ENCODE measurements at regions not wholly inside any gene's neighbourhood (a gene's known extent, or its start where the extent isn't known, plus 50 kb on each side); places are given as distances from the start of the nearest gene placed in this dataset.
"Not testable (repeated sequence)": the region's sequence is repeated elsewhere in the genome, so short reads cannot be mapped to it uniquely, and the experiment has no call there.

DNA sequence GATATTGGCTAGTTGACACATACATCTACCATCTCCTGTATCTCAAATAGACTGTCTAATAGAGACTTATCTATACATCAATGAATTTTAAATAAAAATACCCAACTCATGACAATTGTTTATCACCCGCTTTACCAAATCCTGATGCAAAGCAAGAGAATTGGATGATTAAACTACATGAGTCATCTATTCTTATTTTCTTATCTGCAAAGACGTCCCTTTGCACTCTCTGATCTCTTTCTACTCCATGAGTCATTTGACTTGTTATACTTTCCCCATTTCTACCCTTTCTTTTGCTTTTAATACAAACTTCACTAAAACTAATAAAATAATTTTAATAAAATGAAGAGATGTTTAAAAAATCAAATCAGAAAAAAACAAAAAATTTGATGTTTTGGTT is 261.7 kb upstream of the MAP2 start:
- H3K4me3 ChIP-seq, result no peak overlapping the region
- 73 to 74% methylated on average over 2 of the region's 2 CpGs for whole genome bisulfite sequencing, 2 donors

DNA sequence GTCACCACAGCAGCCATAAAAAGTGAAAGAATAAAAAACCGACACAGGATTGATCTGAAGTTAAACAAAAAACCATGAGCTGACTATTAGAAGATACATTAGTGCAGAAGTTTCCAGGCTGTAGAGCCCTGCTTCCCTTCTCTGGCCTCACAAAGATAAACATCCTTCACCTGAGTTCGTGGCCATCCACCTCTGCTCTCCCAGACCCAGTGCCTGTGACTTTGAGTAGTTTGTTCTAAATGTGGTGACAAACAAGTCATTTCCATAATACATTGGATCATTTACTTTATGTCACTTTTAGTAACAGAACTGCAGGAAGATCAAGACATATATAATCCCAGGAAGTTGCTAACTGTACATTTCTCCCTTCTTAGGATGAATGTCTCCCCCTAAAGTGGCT is 241.9 kb upstream of the MAP2 start:
- H3K9me3 ChIP-seq, result no peaks in the 10 kb centered on the region
- no peak overlapping the region for H3K4me3 ChIP-seq
- no peaks in the 10 kb centered on the region for H3K36me3 ChIP-seq (ENCODE audit: low read depth, missing control alignments)
- intact Hi-C loops (cut with DNase I; ENCODE audit: low total_unique reads), result no loop called here
- no peaks in the 10 kb centered on the region for H3K4me1 ChIP-seq
- TF ChIP-seq, protein P1, sequence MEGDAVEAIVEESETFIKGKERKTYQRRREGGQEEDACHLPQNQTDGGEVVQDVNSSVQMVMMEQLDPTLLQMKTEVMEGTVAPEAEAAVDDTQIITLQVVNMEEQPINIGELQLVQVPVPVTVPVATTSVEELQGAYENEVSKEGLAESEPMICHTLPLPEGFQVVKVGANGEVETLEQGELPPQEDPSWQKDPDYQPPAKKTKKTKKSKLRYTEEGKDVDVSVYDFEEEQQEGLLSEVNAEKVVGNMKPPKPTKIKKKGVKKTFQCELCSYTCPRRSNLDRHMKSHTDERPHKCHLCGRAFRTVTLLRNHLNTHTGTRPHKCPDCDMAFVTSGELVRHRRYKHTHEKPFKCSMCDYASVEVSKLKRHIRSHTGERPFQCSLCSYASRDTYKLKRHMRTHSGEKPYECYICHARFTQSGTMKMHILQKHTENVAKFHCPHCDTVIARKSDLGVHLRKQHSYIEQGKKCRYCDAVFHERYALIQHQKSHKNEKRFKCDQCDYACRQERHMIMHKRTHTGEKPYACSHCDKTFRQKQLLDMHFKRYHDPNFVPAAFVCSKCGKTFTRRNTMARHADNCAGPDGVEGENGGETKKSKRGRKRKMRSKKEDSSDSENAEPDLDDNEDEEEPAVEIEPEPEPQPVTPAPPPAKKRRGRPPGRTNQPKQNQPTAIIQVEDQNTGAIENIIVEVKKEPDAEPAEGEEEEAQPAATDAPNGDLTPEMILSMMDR (IDR thresholded peaks at IDR 0.05), result no peak
- TF ChIP-seq POLR2A (IDR thresholded peaks at IDR 0.05), result no peak
- H3K27ac ChIP-seq, result no peak overlapping the region
- no peak for DNase-seq
- 68 to 70% methylated on average over 2 of the region's 2 CpGs for WGBS, 2 donors
- no peaks in the 10 kb centered on the region for H3K27me3 ChIP-seq

More for the DNA sequence above, 261.7 kb upstream of the MAP2 start:
- DNase-seq, result no peak
- Histone ChIP-seq H3K4me1 (no peaks in the 10 kb centered on the region), H3K27ac (no peak overlapping the region), H3K27me3 (no peaks in the 10 kb centered on the region), H3K9me3 (no peaks in the 10 kb centered on the region), H3K36me3 (ENCODE audit: low read depth, missing control alignments) (no peaks in the 10 kb centered on the region)
- TF ChIP-seq, protein P1 (IDR thresholded peaks at IDR 0.05), result no peak
- TF ChIP-seq POLR2A (IDR thresholded peaks at IDR 0.05), result no peak
- intact Hi-C loops (cut with DNase I; ENCODE audit: low total_unique reads), result no loop called here

DNA sequence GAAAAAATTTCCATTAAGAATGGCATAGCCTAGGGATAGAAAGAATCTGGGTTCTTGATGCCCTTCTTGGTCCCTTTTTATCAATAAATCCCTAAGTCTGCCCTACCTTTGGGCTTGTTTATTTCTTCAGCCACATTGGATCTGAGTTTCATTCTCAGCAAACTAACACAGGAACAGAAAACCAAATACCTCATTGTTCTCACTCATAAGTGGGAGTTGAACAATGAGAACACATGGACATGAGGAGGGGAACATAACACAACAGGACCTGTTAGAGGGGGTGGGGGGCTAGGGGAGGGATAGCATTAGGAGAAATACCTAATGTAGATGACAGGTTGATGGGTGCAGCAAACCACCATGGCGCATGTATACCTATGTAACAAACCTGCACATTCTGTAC is 237.0 kb upstream of the MAP2 start:
- H3K27ac ChIP-seq; H3K36me3 ChIP-seq (ENCODE audit: low read depth, missing control alignments); H3K4me1 ChIP-seq; intact Hi-C loops (cut with DNase I; ENCODE audit: low total_unique reads); H3K4me3 ChIP-seq; DNase-seq; H3K27me3 ChIP-seq; H3K9me3 ChIP-seq: not testable (repeated sequence)
- WGBS, 2 donors, result 84 to 91% methylated on average over 1 of the region's 1 CpG

DNA sequence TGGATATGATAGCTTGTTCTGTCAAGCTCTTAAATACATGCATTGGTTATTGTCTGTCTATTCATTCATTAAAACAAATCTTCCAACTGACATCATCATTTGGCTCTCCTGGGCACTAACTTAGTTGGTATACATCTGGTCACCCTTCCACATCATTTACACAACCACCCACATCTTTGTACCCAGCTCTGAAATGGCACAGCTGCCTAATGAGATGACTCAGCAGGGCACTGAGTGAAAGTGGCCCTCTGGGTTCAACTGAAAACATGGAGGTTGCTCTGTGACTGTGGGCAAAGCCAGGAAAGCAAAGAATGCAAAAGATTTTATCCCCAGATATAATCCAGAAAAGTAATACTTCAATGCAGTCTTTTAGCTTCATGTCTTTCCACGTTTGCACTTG is 234.0 kb upstream of the MAP2 start:
- TF ChIP-seq, protein P1 (IDR thresholded peaks at IDR 0.05), result no peak
- no peak for TF ChIP-seq POLR2A (IDR thresholded peaks at IDR 0.05)
- WGBS, 2 donors, result 83 to 95% methylated on average over 1 of the region's 1 CpG
- H3K4me3 ChIP-seq, result no peak overlapping the region
- no peaks in the 10 kb centered on the region for H3K27me3 ChIP-seq
- no peaks in the 10 kb centered on the region for H3K9me3 ChIP-seq
- H3K4me1 ChIP-seq, result no peaks in the 10 kb centered on the region
- no peaks in the 10 kb centered on the region for H3K36me3 ChIP-seq (ENCODE audit: low read depth, missing control alignments)
- DNase-seq, result no peak
- no peak overlapping the region for H3K27ac ChIP-seq
- intact Hi-C loops (cut with DNase I; ENCODE audit: low total_unique reads), result no loop called here

DNA sequence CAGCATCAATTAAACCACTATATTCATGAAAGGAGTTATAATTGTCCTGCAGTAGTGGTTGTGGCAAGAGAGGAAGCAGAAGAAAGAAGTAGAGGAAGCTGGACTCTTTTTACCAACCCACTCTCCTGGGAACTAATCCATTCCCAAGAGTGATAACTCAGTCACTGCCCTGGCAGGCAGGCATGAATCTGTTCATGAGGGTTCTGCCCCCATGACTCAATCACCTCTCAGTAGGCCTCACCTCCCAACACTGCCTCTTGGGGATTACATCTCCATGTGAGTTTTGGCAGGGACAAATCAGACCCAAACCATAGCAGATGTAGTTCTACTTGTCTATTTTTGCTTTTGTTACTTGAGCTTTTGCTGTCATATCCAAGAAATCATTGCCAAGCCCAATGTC is 232.7 kb upstream of the MAP2 start:
- intact Hi-C loops (cut with DNase I; ENCODE audit: low total_unique reads), result no loop called here
- TF ChIP-seq POLR2A (IDR thresholded peaks at IDR 0.05), result no peak
- TF ChIP-seq, protein P1 (IDR thresholded peaks at IDR 0.05), result no peak
- no peaks in the 10 kb centered on the region for H3K4me1 ChIP-seq

More for the DNA sequence above, 232.7 kb upstream of the MAP2 start:
- no peak overlapping the region for H3K27ac ChIP-seq
- H3K27me3 ChIP-seq, result no peaks in the 10 kb centered on the region
- no peaks in the 10 kb centered on the region for H3K36me3 ChIP-seq (ENCODE audit: low read depth, missing control alignments)
- H3K4me3 ChIP-seq, result no peak overlapping the region
- DNase-seq, result no peak
- no peaks in the 10 kb centered on the region for H3K9me3 ChIP-seq
